ENCODE measurements at regions not wholly inside any gene's neighbourhood (a gene's known extent, or its start where the extent isn't known, plus 50 kb on each side); places are given as distances from the start of the nearest gene placed in this dataset.
"Not testable (repeated sequence)": the region's sequence is repeated elsewhere in the genome, so short reads cannot be mapped to it uniquely, and the experiment has no call there.

GRCh38 chr10:111579473-111579872, 502.6 kb downstream of the ADRA2A start:
- DNase-seq (ENCODE audit: low read depth), result no peak

- DNase-seq (ENCODE audit: low read depth), result no peak
Measured at GRCh38 chr10:111590703-111591102, 513.9 kb downstream of the ADRA2A start.

- no peak for DNase-seq (ENCODE audit: low read depth)
Measured at GRCh38 chr10:111593578-111593977, 516.7 kb downstream of the ADRA2A start.

GRCh38 chr10:111595173-111595572, 518.3 kb downstream of the ADRA2A start:
- no peak for DNase-seq (ENCODE audit: low read depth)

- DNase-seq (ENCODE audit: low read depth), result peak; percentile 40
Measured at GRCh38 chr10:111598433-111599059, 521.7 kb downstream of the ADRA2A start.

- no peak for DNase-seq (ENCODE audit: low read depth)
Measured at GRCh38 chr10:111599943-111600342, 523.1 kb downstream of the ADRA2A start.

- no peak for DNase-seq (ENCODE audit: low read depth)
Measured at GRCh38 chr10:111600772-111601171, 523.9 kb downstream of the ADRA2A start.

GRCh38 chr10:111612273-111612672, 535.4 kb downstream of the ADRA2A start:
- no peak for DNase-seq (ENCODE audit: low read depth)

- DNase-seq (ENCODE audit: low read depth), result no peak
Measured at GRCh38 chr10:111634191-111634590, 549.4 kb downstream of the GPAM start.

- DNase-seq (ENCODE audit: low read depth), result no peak
Measured at GRCh38 chr10:111646021-111646420, 537.5 kb downstream of the GPAM start.

GRCh38 chr10:111648046-111648445, 535.5 kb downstream of the GPAM start:
- DNase-seq (ENCODE audit: low read depth), result no peak

- not testable (repeated sequence) for DNase-seq (ENCODE audit: low read depth)
Measured at GRCh38 chr10:111649080-111649479, 534.5 kb downstream of the GPAM start.

- DNase-seq (ENCODE audit: low read depth), result no peak
Measured at GRCh38 chr10:111650088-111650487, 533.5 kb downstream of the GPAM start.

GRCh38 chr10:111656066-111656465, 527.5 kb downstream of the GPAM start:
- DNase-seq (ENCODE audit: low read depth), result no peak

- DNase-seq (ENCODE audit: low read depth), result no peak
Measured at GRCh38 chr10:111677759-111678158, 505.8 kb downstream of the GPAM start.

- DNase-seq (ENCODE audit: low read depth), result no peak
Measured at GRCh38 chr10:111686796-111687195, 496.8 kb downstream of the GPAM start.

GRCh38 chr10:111698711-111699110, 484.9 kb downstream of the GPAM start:
- DNase-seq (ENCODE audit: low read depth), result no peak

- DNase-seq (ENCODE audit: low read depth), result no peak
Measured at GRCh38 chr10:111703986-111704385, 479.6 kb downstream of the GPAM start.

- no peak for DNase-seq (ENCODE audit: low read depth)
Measured at GRCh38 chr10:111705021-111705420, 478.5 kb downstream of the GPAM start.

- no peak for DNase-seq (ENCODE audit: low read depth)
Measured at GRCh38 chr10:111706331-111706730, 477.2 kb downstream of the GPAM start.

- no peak for DNase-seq (ENCODE audit: low read depth)
Measured at GRCh38 chr10:111707076-111707475, 476.5 kb downstream of the GPAM start.

GRCh38 chr10:111709603-111710002, 474.0 kb downstream of the GPAM start:
- no peak for DNase-seq (ENCODE audit: low read depth)

GRCh38 chr10:111716032-111716431, 467.5 kb downstream of the GPAM start:
- no peak for DNase-seq (ENCODE audit: low read depth)

- DNase-seq (ENCODE audit: low read depth), result no peak
Measured at GRCh38 chr10:111724121-111724520, 459.4 kb downstream of the GPAM start.
